ENCODE measurements at regions not wholly inside any gene's neighbourhood (a gene's known extent, or its start where the extent isn't known, plus 50 kb on each side); places are given as distances from the start of the nearest gene placed in this dataset.

GRCh38 chr14:28944605-28945004, 178.0 kb downstream of the FOXG1 start:
- no peaks in the 10 kb centered on the region for H3K4me1 ChIP-seq (ENCODE audit: control insufficient read depth, insufficient read depth, low read length, poor library complexity, severe bottlenecking)
- no peak overlapping the region for H3K27ac ChIP-seq (ENCODE audit: low read depth, low read length, severe bottlenecking)
- WGBS, 2 experiments (ENCODE audit: insufficient coverage in 2 of 2) = 90 to 100% methylated on average over 1 of the region's 2 CpGs
- no peaks in the 10 kb centered on the region for H3K9me3 ChIP-seq (ENCODE audit: control insufficient read depth, low read length)
- H3K36me3 ChIP-seq (ENCODE audit: control insufficient read depth, insufficient read depth, low read length) = no peaks in the 10 kb centered on the region
- no peak overlapping the region for H3K4me3 ChIP-seq (ENCODE audit: extremely low read depth, insufficient read depth, low read length, poor library complexity, severe bottlenecking)

GRCh38 chr14:28946267-28946666, 179.7 kb downstream of the FOXG1 start:
- no peak overlapping the region for H3K27ac ChIP-seq (ENCODE audit: low read depth, low read length, severe bottlenecking)
- no peaks in the 10 kb centered on the region for H3K36me3 ChIP-seq (ENCODE audit: control insufficient read depth, insufficient read depth, low read length)
- no peaks in the 10 kb centered on the region for H3K4me1 ChIP-seq (ENCODE audit: control insufficient read depth, insufficient read depth, low read length, poor library complexity, severe bottlenecking)
- no CpG with 5 or more reads among the region's 1 CpG for WGBS, 2 experiments (ENCODE audit: insufficient coverage in 2 of 2)
- no peaks in the 10 kb centered on the region for H3K9me3 ChIP-seq (ENCODE audit: control insufficient read depth, low read length)
- no peak overlapping the region for H3K4me3 ChIP-seq (ENCODE audit: extremely low read depth, insufficient read depth, low read length, poor library complexity, severe bottlenecking)

DNA sequence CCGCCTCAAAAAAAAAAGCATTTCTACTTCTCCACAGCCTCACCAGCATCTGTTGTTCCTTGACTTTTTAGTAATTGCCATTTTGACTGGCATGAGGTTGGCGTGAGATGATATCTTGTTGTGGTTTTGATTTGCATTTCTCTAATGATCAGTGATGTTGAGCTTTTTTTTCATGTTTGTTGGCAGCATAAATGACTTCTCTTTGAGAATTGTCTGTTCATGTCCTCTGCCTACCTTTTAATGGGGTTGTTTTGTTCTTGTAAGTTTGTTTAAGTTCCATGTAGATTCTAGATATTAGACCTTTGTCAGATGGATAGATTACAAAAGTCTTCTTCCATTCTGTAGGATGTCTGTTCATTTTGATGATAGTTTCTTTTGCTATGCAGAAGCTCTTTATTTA, 182.9 kb downstream of the FOXG1 start:
- H3K4me3 ChIP-seq (ENCODE audit: extremely low read depth, insufficient read depth, low read length, poor library complexity, severe bottlenecking) = no peak overlapping the region
- no peak overlapping the region for H3K27ac ChIP-seq (ENCODE audit: low read depth, low read length, severe bottlenecking)
- H3K36me3 ChIP-seq (ENCODE audit: control insufficient read depth, insufficient read depth, low read length) = no peaks in the 10 kb centered on the region
- 83% methylated on average over 1 of the region's 2 CpGs; no CpG with 5 or more reads in 1 of the 2 experiments for WGBS, 2 experiments (ENCODE audit: insufficient coverage in 2 of 2)
- H3K9me3 ChIP-seq (ENCODE audit: control insufficient read depth, low read length) = no peaks in the 10 kb centered on the region
- no peaks in the 10 kb centered on the region for H3K4me1 ChIP-seq (ENCODE audit: control insufficient read depth, insufficient read depth, low read length, poor library complexity, severe bottlenecking)

- H3K4me1 ChIP-seq (ENCODE audit: control insufficient read depth, insufficient read depth, low read length, poor library complexity, severe bottlenecking) = no peaks in the 10 kb centered on the region
- no peak overlapping the region for H3K4me3 ChIP-seq (ENCODE audit: extremely low read depth, insufficient read depth, low read length, poor library complexity, severe bottlenecking)
- no peak overlapping the region for H3K27ac ChIP-seq (ENCODE audit: low read depth, low read length, severe bottlenecking)
- WGBS, 2 experiments (ENCODE audit: insufficient coverage in 2 of 2) = 71% methylated on average over 1 of the region's 1 CpG; no CpG with 5 or more reads in 1 of the 2 experiments
- H3K9me3 ChIP-seq (ENCODE audit: control insufficient read depth, low read length) = no peaks in the 10 kb centered on the region
- H3K36me3 ChIP-seq (ENCODE audit: control insufficient read depth, insufficient read depth, low read length) = no peaks in the 10 kb centered on the region
These were observed 185.6 kb downstream of the FOXG1 start for GRCh38 chr14:28952161-28952560.

GRCh38 chr14:28952666-28953065, 186.1 kb downstream of the FOXG1 start:
- Histone ChIP-seq H3K27ac (ENCODE audit: low read depth, low read length, severe bottlenecking) (no peak overlapping the region), H3K4me3 (ENCODE audit: extremely low read depth, insufficient read depth, low read length, poor library complexity, severe bottlenecking) (no peak overlapping the region), H3K36me3 (ENCODE audit: control insufficient read depth, insufficient read depth, low read length) (no peaks in the 10 kb centered on the region), H3K9me3 (ENCODE audit: control insufficient read depth, low read length) (no peaks in the 10 kb centered on the region), H3K4me1 (ENCODE audit: control insufficient read depth, insufficient read depth, low read length, poor library complexity, severe bottlenecking) (no peaks in the 10 kb centered on the region)

DNA sequence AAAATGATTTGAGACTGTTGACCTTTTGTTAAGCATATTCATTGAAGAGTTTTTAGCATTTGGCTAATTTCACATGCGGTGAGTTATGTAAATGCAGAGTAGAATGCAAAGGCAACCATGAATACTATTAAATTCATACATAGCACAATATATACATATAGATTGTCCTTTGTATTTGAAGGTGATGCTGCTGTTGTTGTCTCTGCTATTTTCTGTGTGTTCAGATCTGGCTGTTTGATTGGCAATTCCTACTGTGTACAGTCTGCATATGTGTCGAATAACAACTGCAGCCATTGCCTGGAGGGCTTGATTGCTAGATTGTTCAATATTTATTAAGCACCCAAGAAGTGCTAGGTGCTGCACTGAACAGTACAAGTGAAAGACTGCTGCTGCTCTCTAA, 187.4 kb downstream of the FOXG1 start:
- H3K4me3 ChIP-seq (ENCODE audit: extremely low read depth, insufficient read depth, low read length, poor library complexity, severe bottlenecking) = no peak overlapping the region
- no peaks in the 10 kb centered on the region for H3K9me3 ChIP-seq (ENCODE audit: control insufficient read depth, low read length)
- no peaks in the 10 kb centered on the region for H3K36me3 ChIP-seq (ENCODE audit: control insufficient read depth, insufficient read depth, low read length)
- H3K4me1 ChIP-seq (ENCODE audit: control insufficient read depth, insufficient read depth, low read length, poor library complexity, severe bottlenecking) = no peaks in the 10 kb centered on the region
- 100% methylated on average over 1 of the region's 2 CpGs; no CpG with 5 or more reads in 1 of the 2 experiments for WGBS, 2 experiments (ENCODE audit: insufficient coverage in 2 of 2)
- H3K27ac ChIP-seq (ENCODE audit: low read depth, low read length, severe bottlenecking) = no peak overlapping the region

GRCh38 chr14:28966416-28967233, 200.0 kb downstream of the FOXG1 start:
- Histone ChIP-seq H3K36me3 (ENCODE audit: control insufficient read depth, insufficient read depth, low read length) (no peaks in the 10 kb centered on the region), H3K4me3 (ENCODE audit: extremely low read depth, insufficient read depth, low read length, poor library complexity, severe bottlenecking) (no peak overlapping the region), H3K27ac (ENCODE audit: low read depth, low read length, severe bottlenecking) (no peak overlapping the region), H3K4me1 (ENCODE audit: control insufficient read depth, insufficient read depth, low read length, poor library complexity, severe bottlenecking) (no peaks in the 10 kb centered on the region), H3K9me3 (ENCODE audit: control insufficient read depth, low read length) (no peaks in the 10 kb centered on the region)
- WGBS, 2 experiments (ENCODE audit: insufficient coverage in 2 of 2) = no CpG with 5 or more reads among the region's 2 CpGs

GRCh38 chr14:28975084-28975483, 208.5 kb downstream of the FOXG1 start:
- Histone ChIP-seq H3K4me3 (ENCODE audit: extremely low read depth, insufficient read depth, low read length, poor library complexity, severe bottlenecking) (no peak overlapping the region), H3K27ac (ENCODE audit: low read depth, low read length, severe bottlenecking) (no peak overlapping the region), H3K36me3 (ENCODE audit: control insufficient read depth, insufficient read depth, low read length) (no peaks in the 10 kb centered on the region), H3K9me3 (ENCODE audit: control insufficient read depth, low read length) (no peaks in the 10 kb centered on the region), H3K4me1 (ENCODE audit: control insufficient read depth, insufficient read depth, low read length, poor library complexity, severe bottlenecking) (no peaks in the 10 kb centered on the region)
- WGBS, 2 experiments (ENCODE audit: insufficient coverage in 2 of 2) = no CpG with 5 or more reads among the region's 1 CpG

DNA sequence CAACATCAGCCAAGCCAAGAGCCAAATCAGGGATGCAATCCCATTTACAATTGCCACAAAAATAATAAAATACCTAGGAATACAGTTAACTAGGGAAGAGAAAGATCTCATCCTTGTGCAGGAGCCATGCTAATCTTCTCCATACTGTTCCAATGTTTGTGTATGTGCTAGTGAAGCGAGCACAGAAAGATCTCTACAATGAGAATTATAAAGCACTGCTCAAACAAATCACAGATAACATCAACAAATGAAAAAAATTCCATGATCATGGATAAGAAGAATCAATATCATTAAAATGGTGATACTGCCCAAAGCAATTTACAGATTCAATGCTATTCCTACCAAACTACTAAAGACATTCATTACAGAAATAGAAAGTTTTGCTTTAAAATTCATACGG, 215.6 kb downstream of the FOXG1 start:
- Histone ChIP-seq H3K9me3 (ENCODE audit: control insufficient read depth, low read length) (no peaks in the 10 kb centered on the region), H3K27ac (ENCODE audit: low read depth, low read length, severe bottlenecking) (no peak overlapping the region), H3K36me3 (ENCODE audit: control insufficient read depth, insufficient read depth, low read length) (no peaks in the 10 kb centered on the region), H3K4me3 (ENCODE audit: extremely low read depth, insufficient read depth, low read length, poor library complexity, severe bottlenecking) (no peak overlapping the region), H3K4me1 (ENCODE audit: control insufficient read depth, insufficient read depth, low read length, poor library complexity, severe bottlenecking) (no peaks in the 10 kb centered on the region)
- WGBS, 2 experiments (ENCODE audit: insufficient coverage in 2 of 2) = no CpG with 5 or more reads among the region's 2 CpGs

GRCh38 chr14:28983279-28983678, 216.7 kb downstream of the FOXG1 start:
- H3K36me3 ChIP-seq (ENCODE audit: control insufficient read depth, insufficient read depth, low read length) = no peaks in the 10 kb centered on the region
- 83% methylated on average over 1 of the region's 4 CpGs; no CpG with 5 or more reads in 1 of the 2 experiments for WGBS, 2 experiments (ENCODE audit: insufficient coverage in 2 of 2)
- H3K27ac ChIP-seq (ENCODE audit: low read depth, low read length, severe bottlenecking) = no peak overlapping the region
- H3K4me1 ChIP-seq (ENCODE audit: control insufficient read depth, insufficient read depth, low read length, poor library complexity, severe bottlenecking) = no peaks in the 10 kb centered on the region
- H3K4me3 ChIP-seq (ENCODE audit: extremely low read depth, insufficient read depth, low read length, poor library complexity, severe bottlenecking) = no peak overlapping the region
- no peaks in the 10 kb centered on the region for H3K9me3 ChIP-seq (ENCODE audit: control insufficient read depth, low read length)

DNA sequence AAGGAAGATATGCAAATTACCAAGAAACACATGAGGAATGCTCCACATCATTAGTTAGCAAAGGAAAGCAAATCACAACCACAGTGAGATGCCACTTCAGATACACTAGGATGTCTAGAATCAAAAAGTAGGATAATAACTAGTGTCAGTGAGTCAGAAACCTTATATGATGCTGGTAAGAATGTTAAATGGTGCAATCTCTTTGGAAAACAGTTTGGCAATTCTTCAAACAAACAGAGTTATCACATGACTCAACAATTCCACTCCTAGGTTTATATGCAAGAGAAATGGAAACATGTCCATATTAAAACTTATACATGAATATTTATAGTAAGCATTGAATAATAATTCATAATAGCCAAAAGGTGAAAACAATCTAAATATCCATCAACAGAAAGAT, 220.9 kb downstream of the FOXG1 start:
- no peaks in the 10 kb centered on the region for H3K4me1 ChIP-seq (ENCODE audit: control insufficient read depth, insufficient read depth, low read length, poor library complexity, severe bottlenecking)
- no peaks in the 10 kb centered on the region for H3K9me3 ChIP-seq (ENCODE audit: control insufficient read depth, low read length)
- no peak overlapping the region for H3K4me3 ChIP-seq (ENCODE audit: extremely low read depth, insufficient read depth, low read length, poor library complexity, severe bottlenecking)
- H3K36me3 ChIP-seq (ENCODE audit: control insufficient read depth, insufficient read depth, low read length) = no peaks in the 10 kb centered on the region
- no peak overlapping the region for H3K27ac ChIP-seq (ENCODE audit: low read depth, low read length, severe bottlenecking)

Data from mesodermal cell (in vitro differentiated cells).